OCI-LY1 (cell line): ENCODE measurements at regions not wholly inside any gene's neighbourhood (a gene's known extent, or its start where the extent isn't known, plus 50 kb on each side); places are given as distances from the start of the nearest gene placed in this dataset.

Experiments
- H2AFZ ChIP-seq: fragments of 200-600 bp; sonication (generic), shearing (Covaris generic); 2 replicates; pipeline ENCODE4 v1.6.0; 2014; ENCODE audit warnings: antibody characterized with exemption, mild to moderate bottlenecking, low read length
- H3F3A ChIP-seq: fragments of 200-600 bp; sonication (generic), shearing (Covaris generic); 2 replicates; pipeline ENCODE4 v1.6.0; 2014; ENCODE audit warnings: mild to moderate bottlenecking, antibody characterized with exemption, low read length, moderate library complexity; ENCODE audit not compliant: insufficient read depth
- H3K27ac ChIP-seq: fragments of 200-600 bp; sonication (generic); 2 replicates; pipeline ENCODE4 v1.5.1; 2014; ENCODE audit warnings: low read length, mixed run types, mild to moderate bottlenecking, low read depth; ENCODE audit not compliant: poor library complexity, severe bottlenecking
- H3K27me3 ChIP-seq: fragments of 200-600 bp; sonication (generic); 2 replicates; pipeline ENCODE4 v1.6.0; 2014; ENCODE audit warnings: antibody characterized with exemption, mild to moderate bottlenecking, low read length, moderate library complexity; ENCODE audit not compliant: insufficient read depth
- H3K36me3 ChIP-seq: fragments of 200-600 bp; sonication (generic); 2 replicates; pipeline ENCODE4 v1.6.1; 2014; ENCODE audit warnings: mild to moderate bottlenecking, antibody characterized with exemption, low read length, moderate library complexity, mixed read lengths; ENCODE audit not compliant: insufficient read depth
- H3K4me1 ChIP-seq: fragments of 200-600 bp; sonication (generic); 2 replicates; pipeline ENCODE4 v1.5.1; 2014; ENCODE audit warnings: mild to moderate bottlenecking, low read length, moderate library complexity; ENCODE audit not compliant: insufficient read depth, severe bottlenecking
- H3K4me2 ChIP-seq: fragments of 200-600 bp; sonication (generic), shearing (Covaris generic); 2 replicates; pipeline ENCODE4 v1.6.1; 2014; ENCODE audit warnings: low read length
- H3K4me3 ChIP-seq: fragments of 200-600 bp; sonication (generic); 2 replicates; pipeline ENCODE4 v1.5.1; 2014; ENCODE audit warnings: low read length, low read depth, mild to moderate bottlenecking, mixed read lengths; ENCODE audit not compliant: poor library complexity, severe bottlenecking
- H3K79me2 ChIP-seq: fragments of 200-600 bp; shearing (Covaris generic); 2 replicates; pipeline ENCODE4 v1.6.1; 2016; ENCODE audit warnings: mixed run types, low read length, mixed read lengths; ENCODE audit not compliant: insufficient read depth
- H3K9ac ChIP-seq: fragments of 200-600 bp; sonication (generic), shearing (Covaris generic); 2 replicates; pipeline ENCODE4 v1.6.1; 2014; ENCODE audit warnings: mild to moderate bottlenecking, low read length, mixed read lengths
- H3K9me2 ChIP-seq: fragments of 200-600 bp; sonication (generic), shearing (Covaris generic); 2 replicates; pipeline ENCODE4 v1.6.1; 2014; ENCODE audit warnings: low read depth, mild to moderate bottlenecking, low read length, mixed read lengths
- H3K9me3 ChIP-seq: fragments of 200-600 bp; shearing (Covaris generic); 2 replicates; pipeline ENCODE4 v1.6.1; 2014; ENCODE audit warnings: low read length, mixed read lengths
- H4K20me1 ChIP-seq: fragments of 200-600 bp; sonication (generic), shearing (Covaris generic); 2 replicates; pipeline ENCODE4 v1.6.0; 2016; ENCODE audit warnings: mild to moderate bottlenecking, low read length; ENCODE audit not compliant: insufficient read depth
- CTCF ChIP-seq: fragments of 200-600 bp; sonication (generic), shearing (Covaris generic); IDR thresholded peaks from 2 replicates; pipeline ENCODE4 v1.5.1; 2017; ENCODE audit warnings: mild to moderate bottlenecking, antibody characterized with exemption, low read length, moderate library complexity, mixed read lengths
- EZH2 ChIP-seq: fragments of 200-600 bp; sonication (generic), shearing (Covaris generic); IDR thresholded peaks from 2 replicates; pipeline ENCODE4 v1.8.0; 2017; ENCODE audit warnings: borderline replicate concordance, mixed run types, mild to moderate bottlenecking, antibody characterized with exemption, low read length, moderate library complexity, mixed read lengths

- Histone ChIP-seq H3K4me2 (no peak overlapping the region), H3K4me3 (no peak overlapping the region), H4K20me1 (no peaks in the 10 kb centered on the region), H3K27ac (no peak overlapping the region), H2AFZ (no peak overlapping the region), H3K9me2 (no peaks in the 10 kb centered on the region), H3K9me3 (no peaks in the 10 kb centered on the region), H3K4me1 (no peaks in the 10 kb centered on the region), H3K36me3 (no peaks in the 10 kb centered on the region), H3K79me2 (no peaks in the 10 kb centered on the region), H3F3A (no peaks in the 10 kb centered on the region), H3K27me3 (no peaks in the 10 kb centered on the region), H3K9ac (no peak overlapping the region)
- TF ChIP-seq CTCF (no peak), EZH2 (no peak)
Measured at GRCh38 chr12:30517320-30517719, 178.3 kb downstream of the IPO8 start.

GRCh38 chr12:30515351-30515750 lies 180.3 kb downstream of the IPO8 start:
- H3F3A ChIP-seq: no peaks in the 10 kb centered on the region
- H4K20me1 ChIP-seq: no peaks in the 10 kb centered on the region
- no peak overlapping the region for H3K4me2 ChIP-seq
- no peak overlapping the region for H3K9ac ChIP-seq
- no peaks in the 10 kb centered on the region for H3K4me1 ChIP-seq
- no peaks in the 10 kb centered on the region for H3K79me2 ChIP-seq
- no peak overlapping the region for H2AFZ ChIP-seq
- no peaks in the 10 kb centered on the region for H3K9me2 ChIP-seq
- H3K9me3 ChIP-seq: no peaks in the 10 kb centered on the region
- TF ChIP-seq CTCF: peak; percentile 35
- TF ChIP-seq EZH2: no peak
- H3K36me3 ChIP-seq: no peaks in the 10 kb centered on the region
- no peak overlapping the region for H3K27ac ChIP-seq
- H3K27me3 ChIP-seq: no peaks in the 10 kb centered on the region
- H3K4me3 ChIP-seq: no peak overlapping the region

GRCh38 chr12:30514666-30515065 lies 181.0 kb downstream of the IPO8 start:
- TF ChIP-seq EZH2 (no peak), CTCF (no peak)
- Histone ChIP-seq H3K79me2 (no peaks in the 10 kb centered on the region), H3K4me2 (no peak overlapping the region), H4K20me1 (no peaks in the 10 kb centered on the region), H3K9ac (no peak overlapping the region), H3K4me3 (no peak overlapping the region), H2AFZ (no peak overlapping the region), H3K27ac (no peak overlapping the region), H3K9me3 (no peaks in the 10 kb centered on the region), H3K9me2 (no peaks in the 10 kb centered on the region), H3K36me3 (no peaks in the 10 kb centered on the region), H3K4me1 (no peaks in the 10 kb centered on the region), H3K27me3 (no peaks in the 10 kb centered on the region), H3F3A (no peaks in the 10 kb centered on the region)
